ENCODE measurements at regions not wholly inside any gene's neighbourhood (a gene's known extent, or its start where the extent isn't known, plus 50 kb on each side); places are given as distances from the start of the nearest gene placed in this dataset.

DNA sequence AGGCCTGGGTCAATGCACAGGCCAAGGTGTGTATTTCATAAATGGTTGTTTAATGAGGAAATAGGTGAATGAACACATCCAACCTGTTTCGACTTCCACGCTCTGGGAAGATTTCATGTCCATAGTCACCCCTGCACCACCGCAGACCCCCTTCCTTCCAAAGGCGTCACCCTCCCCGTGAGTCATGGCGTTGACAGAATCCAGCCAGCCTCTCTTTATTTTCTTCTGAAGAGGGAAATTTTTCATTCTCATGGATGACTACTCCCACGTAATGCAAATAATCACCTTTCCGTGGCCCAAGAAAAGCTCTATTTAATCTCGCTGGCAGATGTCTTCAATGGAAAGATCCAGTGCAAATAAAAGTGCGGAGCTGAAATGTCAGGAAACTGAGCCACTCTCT lies 75.3 kb upstream of the FOXK1 start:
- TF ChIP-seq ZNF571 (tag by site-specific recombination; IDR thresholded peaks at IDR 0.05) (no peak), ZNF423 (tag by site-specific recombination; IDR thresholded peaks at IDR 0.05) (no peak), SP3 (tag by site-specific recombination; IDR thresholded peaks at IDR 0.05) (no peak), KLF10 (tag by site-specific recombination; IDR thresholded peaks at IDR 0.05) (no peak), ZNF324 (tag by site-specific recombination; IDR thresholded peaks at IDR 0.05) (no peak)
- TF ChIP-seq, protein P1, sequence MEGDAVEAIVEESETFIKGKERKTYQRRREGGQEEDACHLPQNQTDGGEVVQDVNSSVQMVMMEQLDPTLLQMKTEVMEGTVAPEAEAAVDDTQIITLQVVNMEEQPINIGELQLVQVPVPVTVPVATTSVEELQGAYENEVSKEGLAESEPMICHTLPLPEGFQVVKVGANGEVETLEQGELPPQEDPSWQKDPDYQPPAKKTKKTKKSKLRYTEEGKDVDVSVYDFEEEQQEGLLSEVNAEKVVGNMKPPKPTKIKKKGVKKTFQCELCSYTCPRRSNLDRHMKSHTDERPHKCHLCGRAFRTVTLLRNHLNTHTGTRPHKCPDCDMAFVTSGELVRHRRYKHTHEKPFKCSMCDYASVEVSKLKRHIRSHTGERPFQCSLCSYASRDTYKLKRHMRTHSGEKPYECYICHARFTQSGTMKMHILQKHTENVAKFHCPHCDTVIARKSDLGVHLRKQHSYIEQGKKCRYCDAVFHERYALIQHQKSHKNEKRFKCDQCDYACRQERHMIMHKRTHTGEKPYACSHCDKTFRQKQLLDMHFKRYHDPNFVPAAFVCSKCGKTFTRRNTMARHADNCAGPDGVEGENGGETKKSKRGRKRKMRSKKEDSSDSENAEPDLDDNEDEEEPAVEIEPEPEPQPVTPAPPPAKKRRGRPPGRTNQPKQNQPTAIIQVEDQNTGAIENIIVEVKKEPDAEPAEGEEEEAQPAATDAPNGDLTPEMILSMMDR (tag by site-specific recombination; IDR thresholded peaks at IDR 0.05), result no peak
- TF ChIP-seq, protein P2, sequence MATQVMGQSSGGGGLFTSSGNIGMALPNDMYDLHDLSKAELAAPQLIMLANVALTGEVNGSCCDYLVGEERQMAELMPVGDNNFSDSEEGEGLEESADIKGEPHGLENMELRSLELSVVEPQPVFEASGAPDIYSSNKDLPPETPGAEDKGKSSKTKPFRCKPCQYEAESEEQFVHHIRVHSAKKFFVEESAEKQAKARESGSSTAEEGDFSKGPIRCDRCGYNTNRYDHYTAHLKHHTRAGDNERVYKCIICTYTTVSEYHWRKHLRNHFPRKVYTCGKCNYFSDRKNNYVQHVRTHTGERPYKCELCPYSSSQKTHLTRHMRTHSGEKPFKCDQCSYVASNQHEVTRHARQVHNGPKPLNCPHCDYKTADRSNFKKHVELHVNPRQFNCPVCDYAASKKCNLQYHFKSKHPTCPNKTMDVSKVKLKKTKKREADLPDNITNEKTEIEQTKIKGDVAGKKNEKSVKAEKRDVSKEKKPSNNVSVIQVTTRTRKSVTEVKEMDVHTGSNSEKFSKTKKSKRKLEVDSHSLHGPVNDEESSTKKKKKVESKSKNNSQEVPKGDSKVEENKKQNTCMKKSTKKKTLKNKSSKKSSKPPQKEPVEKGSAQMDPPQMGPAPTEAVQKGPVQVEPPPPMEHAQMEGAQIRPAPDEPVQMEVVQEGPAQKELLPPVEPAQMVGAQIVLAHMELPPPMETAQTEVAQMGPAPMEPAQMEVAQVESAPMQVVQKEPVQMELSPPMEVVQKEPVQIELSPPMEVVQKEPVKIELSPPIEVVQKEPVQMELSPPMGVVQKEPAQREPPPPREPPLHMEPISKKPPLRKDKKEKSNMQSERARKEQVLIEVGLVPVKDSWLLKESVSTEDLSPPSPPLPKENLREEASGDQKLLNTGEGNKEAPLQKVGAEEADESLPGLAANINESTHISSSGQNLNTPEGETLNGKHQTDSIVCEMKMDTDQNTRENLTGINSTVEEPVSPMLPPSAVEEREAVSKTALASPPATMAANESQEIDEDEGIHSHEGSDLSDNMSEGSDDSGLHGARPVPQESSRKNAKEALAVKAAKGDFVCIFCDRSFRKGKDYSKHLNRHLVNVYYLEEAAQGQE (tag by site-specific recombination; IDR thresholded peaks at IDR 0.05), result no peak
- TF ChIP-seq, protein P3, sequence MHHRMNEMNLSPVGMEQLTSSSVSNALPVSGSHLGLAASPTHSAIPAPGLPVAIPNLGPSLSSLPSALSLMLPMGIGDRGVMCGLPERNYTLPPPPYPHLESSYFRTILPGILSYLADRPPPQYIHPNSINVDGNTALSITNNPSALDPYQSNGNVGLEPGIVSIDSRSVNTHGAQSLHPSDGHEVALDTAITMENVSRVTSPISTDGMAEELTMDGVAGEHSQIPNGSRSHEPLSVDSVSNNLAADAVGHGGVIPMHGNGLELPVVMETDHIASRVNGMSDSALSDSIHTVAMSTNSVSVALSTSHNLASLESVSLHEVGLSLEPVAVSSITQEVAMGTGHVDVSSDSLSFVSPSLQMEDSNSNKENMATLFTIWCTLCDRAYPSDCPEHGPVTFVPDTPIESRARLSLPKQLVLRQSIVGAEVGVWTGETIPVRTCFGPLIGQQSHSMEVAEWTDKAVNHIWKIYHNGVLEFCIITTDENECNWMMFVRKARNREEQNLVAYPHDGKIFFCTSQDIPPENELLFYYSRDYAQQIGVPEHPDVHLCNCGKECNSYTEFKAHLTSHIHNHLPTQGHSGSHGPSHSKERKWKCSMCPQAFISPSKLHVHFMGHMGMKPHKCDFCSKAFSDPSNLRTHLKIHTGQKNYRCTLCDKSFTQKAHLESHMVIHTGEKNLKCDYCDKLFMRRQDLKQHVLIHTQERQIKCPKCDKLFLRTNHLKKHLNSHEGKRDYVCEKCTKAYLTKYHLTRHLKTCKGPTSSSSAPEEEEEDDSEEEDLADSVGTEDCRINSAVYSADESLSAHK (tag by site-specific recombination; IDR thresholded peaks at IDR 0.05), result no peak

Data from HEK293 (cell line).